ENCODE measurements at regions not wholly inside any gene's neighbourhood (a gene's known extent, or its start where the extent isn't known, plus 50 kb on each side); places are given as distances from the start of the nearest gene placed in this dataset.

GRCh38 chr21:15221799-15222386, 157.1 kb upstream of the NRIP1 start (continued):
- peak; percentile 94 for TF ChIP-seq THRA (CRISPR knock-in tag; IDR thresholded peaks at IDR 0.05; ENCODE audit: borderline replicate concordance)
- peak; percentile 68; the same call in 1 of the 2 replicates for TF ChIP-seq PPARG (CRISPR knock-in tag; conservative IDR thresholded peaks at IDR 0.05)
- TF ChIP-seq ZMYM2 (CRISPR knock-in tag; IDR thresholded peaks at IDR 0.05): peak; percentile 51; the same call in 1 of the 2 replicates
- TF ChIP-seq ZNF772 (CRISPR knock-in tag; IDR thresholded peaks at IDR 0.05): 0 out of 2 replicates have a peak, but pooled peaks have one; percentile 24
- peak; percentile 65 for TF ChIP-seq TBL1XR1 (IDR thresholded peaks at IDR 0.05; ENCODE audit: borderline replicate concordance, low read length, partially characterized antibody)
- no peak for TF ChIP-seq TCF12 (IDR thresholded peaks at IDR 0.05)
- no peak for TF ChIP-seq TCF12 (CRISPR knock-in tag; IDR thresholded peaks at IDR 0.05)
- no peak for TF ChIP-seq ZNF230 (CRISPR knock-in tag; IDR thresholded peaks at IDR 0.05)
- TF ChIP-seq ZNF879 (CRISPR knock-in tag; IDR thresholded peaks at IDR 0.05): no peak
- TF ChIP-seq U2AF2 (IDR thresholded peaks at IDR 0.05; ENCODE audit: low read depth, low read length): no peak
- TF ChIP-seq ZNF3 (CRISPR knock-in tag; IDR thresholded peaks at IDR 0.05): no peak
- TF ChIP-seq ONECUT2 (CRISPR knock-in tag; IDR thresholded peaks at IDR 0.05): peak; percentile 39; the same call in 1 of the 2 replicates
- peak; percentile 73; the same call in 1 of the 2 replicates for TF ChIP-seq HMG20B (CRISPR knock-in tag; conservative IDR thresholded peaks at IDR 0.05)
- 0 out of 2 replicates have a peak, but pooled peaks have one; percentile 51 for TF ChIP-seq SP5 (CRISPR knock-in tag; IDR thresholded peaks at IDR 0.05; ENCODE audit: borderline replicate concordance, low read depth)
- TF ChIP-seq, protein P1, sequence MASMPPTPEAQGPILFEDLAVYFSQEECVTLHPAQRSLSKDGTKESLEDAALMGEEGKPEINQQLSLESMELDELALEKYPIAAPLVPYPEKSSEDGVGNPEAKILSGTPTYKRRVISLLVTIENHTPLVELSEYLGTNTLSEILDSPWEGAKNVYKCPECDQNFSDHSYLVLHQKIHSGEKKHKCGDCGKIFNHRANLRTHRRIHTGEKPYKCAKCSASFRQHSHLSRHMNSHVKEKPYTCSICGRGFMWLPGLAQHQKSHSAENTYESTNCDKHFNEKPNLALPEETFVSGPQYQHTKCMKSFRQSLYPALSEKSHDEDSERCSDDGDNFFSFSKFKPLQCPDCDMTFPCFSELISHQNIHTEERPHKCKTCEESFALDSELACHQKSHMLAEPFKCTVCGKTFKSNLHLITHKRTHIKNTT (CRISPR knock-in tag; IDR thresholded peaks at IDR 0.05): no peak
- TF ChIP-seq, protein P2, sequence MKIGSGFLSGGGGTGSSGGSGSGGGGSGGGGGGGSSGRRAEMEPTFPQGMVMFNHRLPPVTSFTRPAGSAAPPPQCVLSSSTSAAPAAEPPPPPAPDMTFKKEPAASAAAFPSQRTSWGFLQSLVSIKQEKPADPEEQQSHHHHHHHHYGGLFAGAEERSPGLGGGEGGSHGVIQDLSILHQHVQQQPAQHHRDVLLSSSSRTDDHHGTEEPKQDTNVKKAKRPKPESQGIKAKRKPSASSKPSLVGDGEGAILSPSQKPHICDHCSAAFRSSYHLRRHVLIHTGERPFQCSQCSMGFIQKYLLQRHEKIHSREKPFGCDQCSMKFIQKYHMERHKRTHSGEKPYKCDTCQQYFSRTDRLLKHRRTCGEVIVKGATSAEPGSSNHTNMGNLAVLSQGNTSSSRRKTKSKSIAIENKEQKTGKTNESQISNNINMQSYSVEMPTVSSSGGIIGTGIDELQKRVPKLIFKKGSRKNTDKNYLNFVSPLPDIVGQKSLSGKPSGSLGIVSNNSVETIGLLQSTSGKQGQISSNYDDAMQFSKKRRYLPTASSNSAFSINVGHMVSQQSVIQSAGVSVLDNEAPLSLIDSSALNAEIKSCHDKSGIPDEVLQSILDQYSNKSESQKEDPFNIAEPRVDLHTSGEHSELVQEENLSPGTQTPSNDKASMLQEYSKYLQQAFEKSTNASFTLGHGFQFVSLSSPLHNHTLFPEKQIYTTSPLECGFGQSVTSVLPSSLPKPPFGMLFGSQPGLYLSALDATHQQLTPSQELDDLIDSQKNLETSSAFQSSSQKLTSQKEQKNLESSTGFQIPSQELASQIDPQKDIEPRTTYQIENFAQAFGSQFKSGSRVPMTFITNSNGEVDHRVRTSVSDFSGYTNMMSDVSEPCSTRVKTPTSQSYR (CRISPR knock-in tag; IDR thresholded peaks at IDR 0.05; ENCODE audit: borderline replicate concordance): peak; percentile 56; the same call in 1 of the 2 replicates
- no peak for TF ChIP-seq NFE2 (CRISPR knock-in tag; IDR thresholded peaks at IDR 0.05)
- TF ChIP-seq ZNF639 (CRISPR knock-in tag; conservative IDR thresholded peaks at IDR 0.05): no peak
- TF ChIP-seq FOXO1 (CRISPR knock-in tag; IDR thresholded peaks at IDR 0.05): peak; percentile 85
- no peak for TF ChIP-seq FLYWCH1 (CRISPR knock-in tag; IDR thresholded peaks at IDR 0.05)
- peak in 1 of 2 experiments; percentile 45; a peak in 1 of 4 replicates for TF ChIP-seq KLF16 (CRISPR knock-in tag; IDR thresholded peaks at IDR 0.05)
- TF ChIP-seq ZNF644 (CRISPR knock-in tag; IDR thresholded peaks at IDR 0.05; ENCODE audit: low read depth): peak; percentile 61; the same call in 1 of the 2 replicates
- TF ChIP-seq RAD21 (CRISPR knock-in tag; IDR thresholded peaks at IDR 0.05): peak; percentile 17; the same call in 1 of the 2 replicates
- TF ChIP-seq ZNF782 (CRISPR knock-in tag; IDR thresholded peaks at IDR 0.05; ENCODE audit: borderline replicate concordance): no peak
- TF ChIP-seq NR2F6 (IDR thresholded peaks at IDR 0.05): peak; percentile 98
- TF ChIP-seq NR2F6 (CRISPR knock-in tag; IDR thresholded peaks at IDR 0.05): peak; percentile 99
- no peak for TF ChIP-seq MIER3 (CRISPR knock-in tag; IDR thresholded peaks at IDR 0.05; ENCODE audit: borderline replicate concordance)
- TF ChIP-seq ETV5 (CRISPR knock-in tag; IDR thresholded peaks at IDR 0.05; ENCODE audit: borderline replicate concordance): peak; percentile 80
